Muscle of leg (tissue), 3 donors: ENCODE measurements at regions not wholly inside any gene's neighbourhood (a gene's known extent, or its start where the extent isn't known, plus 50 kb on each side); places are given as distances from the start of the nearest gene placed in this dataset.
"Not testable (repeated sequence)": the region's sequence is repeated elsewhere in the genome, so short reads cannot be mapped to it uniquely, and the experiment has no call there.

Source experiments
- DNase-seq: peaks from one replicate; pipeline ENCODE4 v3.0.0; 2013
- H3K27ac ChIP-seq: one replicate; pipeline ENCODE4 v1.5.1; 2013; ENCODE audit warnings: mild to moderate bottlenecking, low read length, control low read depth
- H3K27me3 ChIP-seq: one replicate; pipeline ENCODE4 v1.6.1; 2013; ENCODE audit warnings: low read length; ENCODE audit not compliant: control insufficient read depth, insufficient read depth
- H3K36me3 ChIP-seq: one replicate; pipeline ENCODE4 v1.6.1; 2013; ENCODE audit warnings: low read length; ENCODE audit not compliant: control insufficient read depth, insufficient read depth
- H3K4me1 ChIP-seq: one replicate; pipeline ENCODE4 v1.6.1; 2013; ENCODE audit warnings: low read length; ENCODE audit not compliant: control insufficient read depth, insufficient read depth
- H3K4me3 ChIP-seq: one replicate; pipeline ENCODE4 v1.5.1; 2013; ENCODE audit warnings: low read length, control low read depth
- H3K9me3 ChIP-seq: replicated peaks from 2 replicates; pipeline ENCODE4 v1.6.1; 2013; ENCODE audit warnings: low read depth, low read length; ENCODE audit not compliant: control insufficient read depth
- WGBS: methylation state at CpG from one replicate; pipeline ENCODE4 v1.1.5; 2013; ENCODE audit warnings: missing lambda C conversion rate; ENCODE audit not compliant: insufficient coverage; 5-methylcytosine and 5-hydroxymethylcytosine counted together

DNA sequence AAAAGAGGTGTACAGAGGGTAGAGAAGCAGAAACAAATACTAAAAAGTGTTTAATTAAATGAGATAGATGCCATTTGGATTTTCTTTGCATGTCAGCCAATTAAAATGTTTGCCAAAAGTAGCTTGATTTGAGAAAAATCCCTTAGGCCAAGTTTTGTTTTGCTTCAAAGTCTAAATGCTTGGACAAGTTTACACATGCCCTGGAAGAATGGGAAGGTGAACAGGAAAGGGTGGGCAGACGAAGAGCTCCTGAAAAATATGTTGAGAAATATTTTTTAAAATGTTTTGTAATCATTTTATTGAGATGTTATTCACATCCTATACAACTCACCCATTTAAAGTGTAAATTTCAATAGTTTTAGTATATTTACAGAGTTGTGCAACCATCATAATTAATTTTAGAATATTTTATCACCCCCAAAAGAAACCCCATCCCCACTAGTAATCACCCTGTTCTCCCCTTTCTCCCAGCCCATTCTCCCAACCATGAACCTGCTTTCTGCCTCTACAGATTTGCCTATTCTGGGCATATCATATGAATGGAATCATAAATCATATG is 98.5 kb upstream of the ANK3 start:
- H3K4me1 ChIP-seq: no peaks in the 10 kb centered on the region
- no peak overlapping the region for H3K4me3 ChIP-seq
- no peaks in the 10 kb centered on the region for H3K27me3 ChIP-seq
- no peak overlapping the region for H3K27ac ChIP-seq
- H3K36me3 ChIP-seq: no peaks in the 10 kb centered on the region
- no peak for DNase-seq
- no peaks in the 10 kb centered on the region for H3K9me3 ChIP-seq
- no CpG with 5 or more reads among the region's 1 CpG for WGBS

DNA sequence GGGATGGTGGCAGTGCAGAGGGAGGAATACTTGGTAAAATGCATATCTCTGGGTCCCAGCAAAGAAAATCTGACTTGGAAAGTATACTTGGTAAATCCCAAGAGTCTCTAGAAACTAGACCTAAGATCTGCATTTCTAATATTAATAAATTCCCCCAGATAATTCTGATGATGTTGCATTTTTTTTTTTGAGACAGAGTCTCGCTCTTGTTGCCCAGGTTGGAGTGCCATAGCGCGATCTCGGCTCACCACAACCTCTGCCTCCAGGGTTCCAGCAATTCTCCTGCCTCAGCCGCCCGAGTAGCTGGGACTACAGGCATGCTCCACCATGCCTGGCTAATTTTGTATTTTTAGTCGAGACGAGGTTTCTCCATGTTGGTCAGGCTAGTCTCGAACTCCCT is 97.9 kb upstream of the ANK3 start:
- no peak for DNase-seq
- Histone ChIP-seq H3K4me3 (no peak overlapping the region), H3K27ac (no peak overlapping the region), H3K27me3 (no peaks in the 10 kb centered on the region), H3K4me1 (no peaks in the 10 kb centered on the region), H3K9me3 (no peaks in the 10 kb centered on the region), H3K36me3 (no peaks in the 10 kb centered on the region)
- 92% methylated on average over 8 of the region's 9 CpGs for WGBS

DNA sequence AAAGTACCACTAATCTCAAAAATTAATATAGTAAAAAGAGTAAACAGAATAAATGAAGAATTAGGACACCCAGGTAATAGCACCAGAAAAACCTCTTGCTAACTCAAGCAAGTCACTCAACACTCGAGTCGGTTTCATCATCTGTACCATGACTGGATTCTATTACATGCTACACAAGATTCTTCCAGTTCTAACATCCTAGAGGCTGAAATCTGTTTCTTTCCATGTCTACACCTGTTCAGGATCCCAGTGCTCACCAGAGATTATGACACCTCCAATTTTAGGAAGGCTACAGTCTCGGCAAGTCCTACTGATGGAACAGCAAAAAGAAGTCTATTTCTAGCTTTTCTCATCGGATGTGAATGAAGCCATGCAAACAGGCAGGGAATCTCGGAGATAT is 95.3 kb upstream of the ANK3 start:
- Histone ChIP-seq H3K9me3 (no peaks in the 10 kb centered on the region), H3K27ac (no peak overlapping the region), H3K27me3 (no peaks in the 10 kb centered on the region), H3K4me1 (peaks cover 6% of the 10 kb centered on the region), H3K36me3 (no peaks in the 10 kb centered on the region), H3K4me3 (no peak overlapping the region)
- 84% methylated on average over 5 of the region's 5 CpGs for WGBS
- DNase-seq: no peak

DNA sequence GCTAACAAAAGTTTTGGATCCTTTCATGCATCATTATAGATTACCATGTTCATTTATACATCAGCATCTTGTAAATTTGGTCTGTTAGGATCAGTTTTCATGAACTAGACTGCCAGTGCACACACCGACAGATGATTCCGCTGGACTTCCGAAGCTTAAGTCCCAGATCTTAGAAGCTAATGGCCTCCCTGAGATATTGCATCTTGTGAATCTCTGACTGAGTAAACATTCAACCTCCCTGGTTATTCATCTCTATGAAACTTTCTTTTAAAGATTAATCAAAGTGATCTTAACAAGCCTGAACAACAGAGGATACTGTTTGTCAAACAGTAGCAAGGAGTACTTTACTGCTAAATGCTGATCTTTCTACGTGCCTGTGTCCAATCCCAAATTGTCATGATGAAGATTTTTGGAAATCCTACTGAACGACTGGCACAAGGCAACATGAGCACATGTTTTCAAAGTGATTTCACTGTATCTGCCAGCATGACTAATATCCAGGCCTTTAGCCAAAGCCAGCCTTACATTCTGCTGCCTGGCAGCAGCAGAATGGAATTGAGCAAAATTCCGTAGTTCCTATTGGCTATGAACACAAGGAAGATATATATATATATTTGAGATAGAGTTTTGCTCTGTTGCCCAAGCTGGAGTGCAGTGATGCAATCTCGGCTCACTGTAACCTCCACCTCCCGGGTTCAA is 91.3 kb upstream of the ANK3 start:
- Histone ChIP-seq H3K27ac (peak overlapping the region; percentile 33), H3K27me3 (no peaks in the 10 kb centered on the region), H3K9me3 (no peaks in the 10 kb centered on the region), H3K4me3 (no peak overlapping the region), H3K4me1 (peaks cover 6% of the 10 kb centered on the region), H3K36me3 (no peaks in the 10 kb centered on the region)
- 67% methylated on average over 5 of the region's 8 CpGs for WGBS
- peak; percentile 84 for DNase-seq

DNA sequence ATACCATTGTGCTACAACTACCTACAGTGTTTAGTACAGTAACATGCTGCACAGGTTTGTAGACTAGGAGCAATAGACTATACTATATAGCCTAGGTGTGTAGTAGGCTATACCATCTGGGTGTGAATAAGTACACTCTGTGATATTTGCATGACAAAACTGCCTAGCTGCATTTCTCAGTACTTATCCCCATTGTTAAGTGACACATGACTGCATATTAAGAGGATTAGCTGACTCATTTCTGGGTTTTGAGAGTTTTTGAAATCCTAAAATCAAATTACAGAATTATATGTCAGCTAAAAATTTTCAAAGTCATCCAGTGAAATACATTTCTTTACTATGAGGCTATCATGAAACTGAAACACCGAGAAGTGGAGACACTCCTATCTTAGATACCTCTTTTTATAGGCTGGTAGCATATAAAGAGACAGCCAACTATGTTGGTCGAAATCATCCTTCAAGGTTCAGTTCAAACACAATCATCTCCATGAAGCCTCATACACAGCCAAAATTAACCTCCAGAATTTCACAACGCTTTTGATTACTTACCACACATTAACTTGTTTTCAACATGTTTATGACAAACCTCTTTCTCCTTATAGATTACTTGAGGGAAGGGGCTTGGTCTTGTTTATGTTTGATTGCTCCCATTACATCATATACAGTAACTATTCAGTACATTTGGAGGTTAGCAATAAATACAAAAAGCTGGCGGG is 89.8 kb upstream of the ANK3 start:
- WGBS: 92% methylated on average over 2 of the region's 4 CpGs
- DNase-seq: no peak
- no peaks in the 10 kb centered on the region for H3K27me3 ChIP-seq
- no peak overlapping the region for H3K27ac ChIP-seq
- H3K4me3 ChIP-seq: no peak overlapping the region
- no peaks in the 10 kb centered on the region for H3K36me3 ChIP-seq
- H3K9me3 ChIP-seq: no peaks in the 10 kb centered on the region
- H3K4me1 ChIP-seq: peaks cover 6% of the 10 kb centered on the region

DNA sequence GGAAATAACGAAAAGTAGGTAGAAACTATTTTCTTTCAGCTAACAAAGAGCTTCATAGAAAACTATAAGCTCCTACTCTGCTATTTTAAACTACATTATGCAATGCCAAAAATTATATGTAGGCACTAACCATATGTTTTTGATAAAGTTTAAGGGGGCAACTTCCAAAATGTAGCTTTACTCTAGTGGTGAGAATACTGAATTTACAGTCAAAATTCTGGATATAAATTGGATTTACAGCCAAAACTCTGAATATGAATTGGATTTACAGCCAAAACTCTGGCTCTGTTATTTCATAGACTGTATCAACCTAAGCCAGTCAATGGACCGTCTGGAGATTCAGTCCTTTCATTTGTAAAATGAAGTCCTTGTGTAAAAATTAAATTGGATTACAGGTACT is 86.8 kb upstream of the ANK3 start:
- no peaks in the 10 kb centered on the region for H3K27me3 ChIP-seq
- H3K27ac ChIP-seq: no peak overlapping the region
- no peak overlapping the region for H3K4me3 ChIP-seq
- H3K36me3 ChIP-seq: no peaks in the 10 kb centered on the region
- no peaks in the 10 kb centered on the region for H3K4me1 ChIP-seq
- DNase-seq: no peak
- H3K9me3 ChIP-seq: no peaks in the 10 kb centered on the region
- WGBS: no CpG with 5 or more reads among the region's 2 CpGs

DNA sequence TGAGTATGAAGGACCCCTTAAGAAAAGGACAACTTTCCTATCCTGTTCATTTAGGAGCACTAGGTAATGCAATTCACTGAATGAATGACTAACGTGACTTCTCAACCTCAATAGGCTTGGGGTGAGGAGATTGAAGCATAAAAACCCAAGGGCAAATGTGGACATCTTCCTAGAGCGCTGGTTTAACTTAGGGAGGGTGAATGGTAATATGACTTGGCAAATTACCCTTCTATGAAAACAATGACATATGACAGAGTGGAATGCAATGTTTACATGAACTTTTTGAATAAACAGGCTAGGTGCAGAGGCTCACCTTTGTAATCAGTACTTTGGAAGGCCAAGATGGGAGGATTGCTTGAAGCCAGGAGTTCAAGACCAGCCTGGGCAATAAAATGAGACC is 83.9 kb upstream of the ANK3 start:
- Histone ChIP-seq H3K27ac (no peak overlapping the region), H3K9me3 (no peaks in the 10 kb centered on the region), H3K4me3 (no peak overlapping the region), H3K4me1 (no peaks in the 10 kb centered on the region), H3K36me3 (no peaks in the 10 kb centered on the region), H3K27me3 (no peaks in the 10 kb centered on the region)
- DNase-seq: no peak
- WGBS: no CpG with 5 or more reads among the region's 2 CpGs

DNA sequence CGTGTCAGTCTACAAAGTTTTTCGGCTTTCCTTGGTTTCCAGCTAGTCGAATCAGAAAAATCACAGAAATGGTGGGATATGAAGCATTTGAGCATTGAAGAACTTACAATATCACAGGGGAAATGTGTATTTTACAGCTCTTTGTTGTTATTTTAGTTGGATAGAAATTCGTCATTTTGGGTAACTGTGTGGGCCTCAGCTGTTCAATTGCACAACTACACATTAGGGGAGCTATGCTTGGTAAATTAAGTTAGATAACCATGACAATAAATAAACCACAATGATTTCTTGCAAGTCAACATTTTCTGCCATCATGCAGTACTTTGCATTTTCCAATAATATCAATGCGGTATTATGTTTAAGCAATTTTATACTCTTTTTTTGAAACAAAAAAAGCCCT is 80.4 kb upstream of the ANK3 start:
- Histone ChIP-seq H3K4me3 (no peak overlapping the region), H3K36me3 (no peaks in the 10 kb centered on the region), H3K4me1 (no peaks in the 10 kb centered on the region), H3K27ac (no peak overlapping the region), H3K9me3 (no peaks in the 10 kb centered on the region), H3K27me3 (no peaks in the 10 kb centered on the region)
- no CpG with 5 or more reads among the region's 5 CpGs for WGBS
- no peak for DNase-seq

DNA sequence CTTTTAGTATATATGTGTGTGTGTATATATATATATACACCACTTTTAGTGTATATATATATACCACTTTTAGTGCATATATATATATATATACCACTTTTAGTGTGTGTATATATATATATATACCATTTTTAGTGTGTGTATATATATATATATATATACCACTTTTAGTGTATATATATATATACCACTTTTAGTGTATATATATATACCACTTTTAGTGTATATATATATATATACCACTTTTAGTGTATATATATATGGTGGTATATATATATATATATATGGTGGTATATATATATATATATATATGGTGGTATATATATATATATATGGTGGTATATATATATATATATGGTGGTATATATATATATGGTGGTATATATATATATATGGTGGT is 79.5 kb upstream of the ANK3 start:
- H3K9me3 ChIP-seq, H3K4me1 ChIP-seq, H3K27ac ChIP-seq, H3K27me3 ChIP-seq, H3K4me3 ChIP-seq, H3K36me3 ChIP-seq, DNase-seq: not testable (repeated sequence)

DNA sequence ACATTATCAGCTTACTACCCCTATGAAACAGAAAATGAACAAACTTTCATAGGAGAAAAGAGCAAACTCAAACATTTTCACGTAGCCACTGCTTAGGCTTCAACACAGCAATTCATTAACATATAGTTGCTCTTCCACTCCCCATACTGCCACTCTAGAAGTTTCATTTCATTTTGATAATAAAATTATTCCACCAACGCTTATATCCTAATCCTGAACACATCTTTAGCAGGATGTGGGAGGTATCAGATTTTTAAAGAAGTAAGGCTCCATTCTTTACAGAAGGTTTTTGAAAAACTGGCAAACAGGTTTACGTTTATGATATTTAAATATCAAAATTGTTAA is 77.5 kb upstream of the ANK3 start:
- Histone ChIP-seq H3K27me3 (no peaks in the 10 kb centered on the region), H3K27ac (no peak overlapping the region), H3K36me3 (no peaks in the 10 kb centered on the region), H3K9me3 (no peaks in the 10 kb centered on the region), H3K4me1 (no peaks in the 10 kb centered on the region), H3K4me3 (no peak overlapping the region)
- DNase-seq: no peak
- no CpG with 5 or more reads among the region's 3 CpGs for WGBS
